Testis (tissue), 2 donors: ENCODE measurements at regions not wholly inside any gene's neighbourhood (a gene's known extent, or its start where the extent isn't known, plus 50 kb on each side); places are given as distances from the start of the nearest gene placed in this dataset.

Experiments
- DNase-seq: peaks from one replicate; pipeline ENCODE4 v3.0.0-alpha.2; 2019
- H3K27ac ChIP-seq, 2 donors: fragments of 200-600 bp; sonication (generic); one replicate each; pipeline ENCODE4 v1.5.1; 2019
- H3K27me3 ChIP-seq: fragments of 200-600 bp; sonication (generic); one replicate; pipeline ENCODE4 v1.5.1; 2019
- H3K36me3 ChIP-seq: fragments of 200-600 bp; sonication (generic); one replicate; pipeline ENCODE4 v1.5.1; 2017; ENCODE audit warnings: low read depth; ENCODE audit errors: missing control alignments
- H3K4me1 ChIP-seq: fragments of 200-600 bp; sonication (generic); one replicate; pipeline ENCODE4 v1.5.1; 2019
- H3K4me3 ChIP-seq, 2 donors: fragments of 200-600 bp; sonication (generic); one replicate each; pipeline ENCODE4 v1.5.1; 2017 to 2019
- H3K9me3 ChIP-seq: fragments of 200-600 bp; sonication (generic); one replicate; pipeline ENCODE4 v1.5.1; 2017
- CTCF ChIP-seq, 3 experiments: fragments of 450-650 bp in 2 of 3; fragments of 200-600 bp in 1 of 3; sonication (generic) in 1 of 3; IDR thresholded peaks; one replicate each; pipeline ENCODE4 v1.5.1; 2016 to 2019; ENCODE audit warnings: antibody characterized with exemption in 3 of 3, mild to moderate bottlenecking in 2 of 3, moderate library complexity in 1 of 3
- POLR2A ChIP-seq: fragments of 450-650 bp; IDR thresholded peaks from one replicate; pipeline ENCODE4 v1.6.1; 2017; ENCODE audit warnings: antibody characterized with exemption, mild to moderate bottlenecking, moderate library complexity
- WGBS, 2 donors: methylation state at CpG; one replicate each; pipeline ENCODE4 v1.1.5; 2018; 5-methylcytosine and 5-hydroxymethylcytosine counted together
- intact Hi-C: fragments of 100-400 bp; cut with DNase I; formaldehyde crosslinking; loops from one replicate; pipeline ENCODE4 v1.15.1; 2023; ENCODE audit warnings: low total_unique reads

- Histone ChIP-seq H3K27me3 (no peaks in the 10 kb centered on the region), H3K36me3 (no peaks in the 10 kb centered on the region), H3K27ac (no peak overlapping the region), H3K4me3 (no peak overlapping the region), H3K4me1 (peaks cover 27% of the 10 kb centered on the region), H3K9me3 (no peaks in the 10 kb centered on the region)
- TF ChIP-seq CTCF (IDR thresholded peaks at IDR 0.05) (no peak), POLR2A (no peak)
- 67 to 78% methylated on average over 8 of the region's 8 CpGs for WGBS, 2 donors
- intact Hi-C loops = no loop called here
- DNase-seq = no peak
Measured at GRCh38 chr1:173406783-173407230, 70.3 kb upstream of the PRDX6 start.

- H3K27ac ChIP-seq = no peak overlapping the region
- no peaks in the 10 kb centered on the region for H3K9me3 ChIP-seq
- H3K4me1 ChIP-seq = peaks cover 27% of the 10 kb centered on the region
- no peaks in the 10 kb centered on the region for H3K36me3 ChIP-seq
- TF ChIP-seq POLR2A = no peak
- no peak for TF ChIP-seq CTCF (IDR thresholded peaks at IDR 0.05)
- H3K4me3 ChIP-seq = no peak overlapping the region
- no peaks in the 10 kb centered on the region for H3K27me3 ChIP-seq
- no peak for DNase-seq
- intact Hi-C loops = no loop called here
Measured at GRCh38 chr1:173407846-173408245, 69.3 kb upstream of the PRDX6 start.

- H3K4me3 ChIP-seq = no peak overlapping the region
- 90 to 92% methylated on average over 1 of the region's 1 CpG for WGBS, 2 donors
- TF ChIP-seq POLR2A (no peak), CTCF (IDR thresholded peaks at IDR 0.05) (no peak)
- no peaks in the 10 kb centered on the region for H3K27me3 ChIP-seq
- H3K4me1 ChIP-seq = peaks cover 34% of the 10 kb centered on the region
- H3K9me3 ChIP-seq = no peaks in the 10 kb centered on the region
- no peaks in the 10 kb centered on the region for H3K36me3 ChIP-seq
- H3K27ac ChIP-seq = no peak overlapping the region
- DNase-seq = no peak
- intact Hi-C loops = no loop called here
Measured at GRCh38 chr1:173408886-173409285, 68.2 kb upstream of the PRDX6 start.

GRCh38 chr1:173409613-173410012, 67.5 kb upstream of the PRDX6 start:
- intact Hi-C loops = loop anchor here (10.0 kb wide), 1 partner anchor 665 kb away; no protein-coding TSS in a partner anchor
- 31 to 35% methylated on average over 3 of the region's 3 CpGs for WGBS, 2 donors

More at GRCh38 chr1:173409613-173410012, 67.5 kb upstream of the PRDX6 start:
- Histone ChIP-seq H3K27me3 (no peaks in the 10 kb centered on the region), H3K36me3 (no peaks in the 10 kb centered on the region), H3K27ac (no peak overlapping the region), H3K4me1 (peaks cover 41% of the 10 kb centered on the region), H3K4me3 (no peak overlapping the region), H3K9me3 (no peaks in the 10 kb centered on the region)
- TF ChIP-seq CTCF (IDR thresholded peaks at IDR 0.05) = no peak
- TF ChIP-seq POLR2A = no peak
- peak; percentile 80 for DNase-seq
